HG02852 (cell line): ENCODE measurements at regions not wholly inside any gene's neighbourhood (a gene's known extent, or its start where the extent isn't known, plus 50 kb on each side); places are given as distances from the start of the nearest gene placed in this dataset.
"Not testable (repeated sequence)": the region's sequence is repeated elsewhere in the genome, so short reads cannot be mapped to it uniquely, and the experiment has no call there.

ENCODE experiments used
- ATAC-seq: cut with Tn5 transposase; IDR thresholded peaks from one replicate; pipeline ENCODE4 v1.9.1; 2021; ENCODE audit warnings: mild to moderate bottlenecking, moderate library complexity; ENCODE audit not compliant: unreplicated experiment

- no peak for ATAC-seq
These were observed 62.6 kb upstream of the WNT7B start for GRCh38 chr22:46039535-46039934.

GRCh38 chr22:46040471-46041465 is 63.8 kb upstream of the WNT7B start:
- no peak for ATAC-seq

DNA sequence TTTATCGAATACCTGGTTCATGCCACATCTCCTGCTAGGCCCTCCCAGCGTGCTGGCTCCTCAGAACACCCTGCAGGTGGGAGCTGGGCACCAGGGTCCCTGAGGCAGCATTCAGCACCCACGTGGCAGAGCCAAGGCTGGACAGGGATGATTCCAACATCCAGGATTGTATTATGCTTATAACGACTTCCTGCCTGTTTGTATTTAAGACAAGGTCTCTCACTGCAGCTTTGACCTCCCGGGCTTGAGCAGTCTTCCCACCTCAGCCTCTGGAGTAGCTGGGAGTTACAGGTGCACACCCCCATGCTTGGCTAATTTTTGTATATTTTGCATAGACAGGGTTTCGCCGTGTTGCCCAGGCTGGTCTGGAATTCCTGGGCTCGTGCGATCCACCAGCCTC is 64.7 kb upstream of the WNT7B start:
- no peak for ATAC-seq

GRCh38 chr22:46042786-46043185 is 65.8 kb upstream of the WNT7B start:
- ATAC-seq: no peak

DNA sequence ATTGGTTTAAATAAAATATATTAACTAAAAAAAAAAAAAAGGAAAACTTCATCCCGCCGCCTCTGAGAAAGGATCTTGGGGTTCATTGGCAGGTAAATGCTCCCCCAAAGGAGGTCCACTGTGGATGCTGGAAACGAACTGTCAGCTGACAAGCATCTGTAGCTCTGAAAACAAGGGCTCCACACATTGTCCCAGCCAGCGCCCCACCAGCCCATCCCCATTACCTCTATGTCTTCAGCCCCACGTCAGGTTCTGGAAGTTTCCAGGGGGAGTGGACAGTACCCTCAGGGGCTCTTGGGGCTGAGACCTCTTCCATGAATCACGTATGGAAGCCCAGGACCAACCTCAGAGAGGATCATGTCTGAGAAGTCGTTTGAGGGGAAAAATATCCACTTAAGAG is 66.4 kb upstream of the WNT7B start:
- no peak for ATAC-seq

DNA sequence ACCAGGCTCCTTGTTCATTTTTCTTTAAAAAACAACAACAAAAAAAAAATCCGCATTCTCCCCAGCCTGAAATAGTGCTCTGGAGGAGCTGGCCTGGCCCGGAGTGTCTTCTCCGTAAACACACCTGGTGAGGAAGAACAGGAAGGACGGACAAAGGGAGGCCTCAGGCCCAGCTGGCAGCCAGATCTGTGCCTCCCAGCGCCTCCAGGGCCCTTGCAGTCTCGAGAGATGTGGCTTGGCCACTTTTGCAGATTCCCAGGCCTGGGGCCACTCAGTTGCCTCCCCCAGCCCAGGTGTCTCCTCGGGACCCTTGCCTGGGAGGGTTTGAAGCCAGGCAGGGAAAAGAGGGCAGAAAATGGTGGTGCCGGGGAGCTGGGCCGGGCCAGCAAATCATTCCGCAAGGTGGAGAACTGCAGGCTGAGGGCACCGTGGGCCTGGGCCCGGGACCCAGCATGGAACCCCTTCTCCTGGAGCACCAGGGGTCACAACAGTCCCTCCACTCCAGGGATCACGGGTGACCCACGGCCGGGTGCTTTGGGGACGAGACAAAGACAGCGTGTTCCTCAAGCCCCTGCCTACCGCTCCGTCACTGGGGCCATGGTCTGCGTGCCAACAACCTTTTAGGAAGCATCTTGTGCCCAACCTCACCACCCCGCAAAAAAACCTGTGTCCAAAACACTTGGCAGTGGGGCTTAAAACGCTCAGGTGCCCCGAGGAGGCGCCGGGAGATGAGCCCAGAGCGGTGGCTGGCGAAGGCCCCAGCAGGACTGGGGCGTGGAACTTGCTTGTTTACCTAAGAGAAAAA is 67.1 kb upstream of the WNT7B start:
- no peak for ATAC-seq

DNA sequence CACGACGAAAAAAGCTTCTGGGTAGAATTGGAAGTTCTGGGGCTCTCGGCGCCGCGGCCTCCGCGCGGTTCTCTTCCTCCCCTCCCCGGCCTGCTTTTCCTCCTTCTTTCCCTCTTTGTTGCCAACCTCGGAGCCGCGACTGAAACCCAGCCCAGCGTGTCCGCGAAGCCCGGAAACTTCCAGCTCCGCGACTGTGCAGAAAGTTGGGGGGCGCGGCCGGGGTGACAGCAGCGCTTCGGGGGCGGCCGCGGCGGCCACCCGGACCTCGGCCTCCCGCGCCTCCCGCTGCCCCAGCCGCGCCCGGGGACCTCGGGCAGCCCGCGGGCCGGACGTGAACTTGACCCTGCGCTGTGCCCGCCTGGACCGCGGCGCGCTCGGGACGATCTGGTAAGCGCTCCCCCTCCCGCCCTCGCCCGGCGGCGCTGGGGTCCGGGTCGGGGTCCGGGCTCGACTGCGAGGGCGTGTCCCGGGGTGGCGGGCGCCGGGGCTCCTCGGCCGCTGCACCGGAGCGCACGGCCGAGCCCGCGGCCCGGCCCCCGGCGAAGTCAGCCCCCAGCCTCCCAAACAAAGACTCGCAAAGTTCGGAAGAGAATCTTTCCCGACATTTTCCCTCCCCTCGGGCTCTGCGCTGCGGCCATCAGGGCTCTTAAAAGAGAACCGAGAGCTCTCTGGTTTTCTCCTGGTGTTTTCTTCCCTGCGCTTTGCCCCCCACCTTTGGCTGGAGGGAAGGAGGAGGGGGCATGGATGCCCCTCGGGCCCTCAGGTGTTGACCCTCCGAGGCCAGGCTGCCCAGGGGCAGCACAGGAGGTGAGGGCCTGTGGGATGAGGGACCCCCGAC is 67.9 kb upstream of the WNT7B start:
- no peak for ATAC-seq

DNA sequence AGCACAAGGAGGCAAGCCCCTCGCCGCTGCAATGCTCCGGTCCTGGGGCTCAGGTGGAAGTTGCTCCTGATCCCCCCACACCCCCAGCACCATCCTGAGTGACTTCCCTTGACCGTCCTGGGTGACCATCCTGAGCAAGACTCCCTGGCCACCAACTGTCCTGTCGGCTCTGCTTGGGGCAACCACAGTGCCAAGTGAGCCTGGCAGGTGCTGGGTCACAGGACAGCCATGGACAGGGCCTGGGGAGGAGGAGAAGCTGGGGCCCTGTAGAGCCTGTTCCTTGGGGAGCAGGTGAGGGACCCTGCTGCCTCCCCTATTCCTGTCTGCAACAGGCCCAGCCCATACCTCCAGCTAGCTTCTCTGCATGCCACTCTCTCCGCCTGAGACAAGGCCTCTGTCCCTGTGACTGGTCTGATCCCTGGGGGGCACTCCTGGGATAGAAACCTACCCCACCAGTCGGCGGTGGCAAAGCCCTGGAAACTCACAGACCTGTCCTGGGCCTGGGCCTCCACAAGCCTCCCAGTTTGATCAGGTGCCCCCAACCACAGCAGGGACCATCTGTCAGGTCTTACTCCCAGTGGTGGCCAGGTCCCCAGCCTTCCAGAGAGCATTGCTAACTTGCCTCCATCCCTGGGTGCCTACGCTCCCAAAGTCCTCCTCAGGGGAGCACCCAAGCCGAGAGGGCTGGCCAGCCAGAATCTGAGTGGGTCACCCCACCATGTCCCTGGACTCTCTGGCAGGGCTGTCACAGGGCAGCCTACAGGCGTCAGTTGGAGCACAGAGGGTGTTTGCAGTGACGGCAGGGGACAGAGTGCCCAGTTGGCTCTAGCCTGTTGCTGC is 68.7 kb upstream of the WNT7B start:
- no peak for ATAC-seq

DNA sequence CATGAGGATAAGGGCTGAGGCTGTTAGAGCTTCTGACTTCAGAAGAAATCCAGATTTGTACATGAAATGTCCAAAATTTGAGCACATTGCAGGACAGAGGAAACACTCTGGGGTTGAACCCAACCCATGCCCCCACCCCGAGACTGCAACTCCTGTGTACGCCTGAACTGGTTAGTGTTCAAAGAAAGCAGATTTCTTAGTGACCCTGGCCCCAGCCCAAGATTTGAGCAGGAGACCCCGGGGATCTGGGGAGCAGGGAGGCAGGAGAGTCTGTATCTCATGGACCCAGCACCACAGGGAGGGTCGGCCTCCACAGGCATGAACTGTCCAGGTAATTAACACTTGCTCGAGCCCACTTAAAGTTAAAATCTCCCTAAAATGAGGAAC is 69.3 kb upstream of the WNT7B start:
- ATAC-seq: no peak

- no peak for ATAC-seq
These were observed 70.3 kb upstream of the WNT7B start for GRCh38 chr22:46047226-46047625.

GRCh38 chr22:46047841-46048595 is 71.1 kb upstream of the WNT7B start:
- ATAC-seq: no peak

GRCh38 chr22:46048661-46049060 is 71.7 kb upstream of the WNT7B start:
- ATAC-seq: not testable (repeated sequence)

DNA sequence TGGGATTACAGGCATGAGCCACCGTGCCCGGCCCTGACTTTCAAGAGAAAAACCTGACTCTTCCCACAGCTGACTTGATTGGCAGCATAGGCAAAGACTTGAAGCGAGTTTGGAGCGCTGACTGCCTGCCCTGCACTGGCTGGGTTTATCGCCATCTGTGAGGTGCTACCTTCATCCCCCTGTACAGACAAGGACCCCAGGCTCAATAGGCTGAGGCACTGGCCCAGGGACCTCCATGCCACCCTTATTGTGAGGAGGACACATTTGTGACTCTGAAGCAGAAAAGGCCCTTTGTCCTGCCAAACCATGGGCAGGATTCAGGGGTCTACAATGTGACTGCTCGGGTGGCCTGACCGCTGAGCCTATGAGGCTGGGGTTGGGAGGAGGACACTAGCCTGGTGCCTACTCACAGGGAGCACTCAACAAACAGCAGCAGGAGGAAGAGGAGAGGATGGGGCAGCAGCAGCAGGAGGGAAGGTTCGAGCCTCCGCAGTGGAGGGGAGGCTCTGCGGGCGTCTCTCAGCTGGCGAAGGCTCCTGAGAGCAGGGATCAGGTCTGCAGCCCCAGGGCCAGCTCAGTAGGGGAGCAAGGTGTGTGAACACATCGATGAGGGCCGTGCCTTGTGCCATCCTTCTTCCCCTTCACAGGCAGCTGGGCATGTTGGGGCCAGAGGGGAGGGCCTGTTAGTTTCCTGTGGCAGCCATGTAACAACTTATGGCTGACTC is 72.9 kb upstream of the WNT7B start:
- no peak for ATAC-seq

DNA sequence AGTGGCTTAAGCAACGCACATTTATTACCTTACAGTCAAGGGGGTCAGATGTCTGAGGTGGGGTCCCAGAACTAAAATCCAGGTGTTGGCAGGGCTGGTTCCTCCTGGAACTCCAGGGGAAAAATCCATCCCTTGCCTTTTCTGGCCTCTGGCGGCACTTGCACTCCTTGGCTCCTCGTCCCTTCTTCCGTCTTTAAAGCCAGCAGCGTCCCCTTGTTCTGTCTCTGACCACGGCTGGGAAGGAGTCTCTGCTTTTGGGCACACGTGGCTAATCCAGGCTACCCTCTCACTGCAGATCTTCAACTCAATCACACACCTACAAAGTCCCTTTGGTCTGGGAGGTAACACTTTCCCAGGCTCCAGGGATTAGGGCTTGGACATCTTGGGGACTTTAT is 73.5 kb upstream of the WNT7B start:
- no peak for ATAC-seq

GRCh38 chr22:46050916-46051614 is 74.1 kb upstream of the WNT7B start:
- ATAC-seq: no peak

GRCh38 chr22:46051646-46052045 is 74.7 kb upstream of the WNT7B start:
- no peak for ATAC-seq

GRCh38 chr22:46052331-46052771 is 75.4 kb upstream of the WNT7B start:
- ATAC-seq: no peak
